Tibial artery (tissue), 4 donors: ENCODE measurements at regions not wholly inside any gene's neighbourhood (a gene's known extent, or its start where the extent isn't known, plus 50 kb on each side); places are given as distances from the start of the nearest gene placed in this dataset.

Source experiments
- DNase-seq, 2 donors: peaks; one replicate each; pipeline ENCODE4 v3.0.0-alpha.2; 2019
- H3K27ac ChIP-seq, 2 donors: fragments of 200-600 bp; sonication (generic) in 1 of 2; 1 replicate in 1 of 2; 2 replicates in 1 of 2; pipeline ENCODE4 v1.5.1; 2018 to 2019; ENCODE audit warnings: mild to moderate bottlenecking in 1 of 2
- H3K27me3 ChIP-seq, 2 donors: fragments of 200-600 bp; sonication (generic) in 1 of 2; one replicate each; pipeline versions ENCODE4 v1.5.1 to v1.6.0; 2016 to 2019
- H3K36me3 ChIP-seq, 3 donors: fragments of 200-600 bp; sonication (generic) in 2 of 3; one replicate each; pipeline ENCODE4 v1.5.1; 2016 to 2019; ENCODE audit warnings: mild to moderate bottlenecking in 2 of 3
- H3K4me1 ChIP-seq, 4 donors: fragments of 200-600 bp; sonication (generic) in 2 of 4; 1 replicate in 3 of 4; 2 replicates in 1 of 4; pipeline ENCODE4 v1.5.1; 2016 to 2019
- H3K4me3 ChIP-seq, 2 donors: fragments of 200-600 bp; sonication (generic) in 1 of 2; 1 replicate in 1 of 2; 2 replicates in 1 of 2; pipeline ENCODE4 v1.5.1; 2018 to 2019; ENCODE audit warnings: mild to moderate bottlenecking in 2 of 2
- H3K9me3 ChIP-seq, 3 donors: fragments of 200-600 bp; sonication (generic) in 1 of 3; one replicate each; pipeline ENCODE4 v1.5.1; 2016 to 2019
- CTCF ChIP-seq, 2 experiments: fragments of 200-600 bp in 1 of 2; fragments of 450-650 bp in 1 of 2; IDR thresholded peaks; one replicate each; pipeline ENCODE4 v1.5.1; 2017 to 2019; ENCODE audit warnings: antibody characterized with exemption in 2 of 2, mild to moderate bottlenecking in 1 of 2, moderate library complexity in 1 of 2
- intact Hi-C: fragments of 100-400 bp; cut with DNase I; formaldehyde crosslinking; loops from one replicate; pipeline ENCODE4 v1.15.0; 2023; ENCODE audit warnings: low total_unique reads

GRCh38 chr10:78162853-78163252 is 129.2 kb downstream of the RPS24 start:
- Histone ChIP-seq H3K27me3 (peaks cover 0 to 8% of the 10 kb centered on the region in 2 donors), H3K9me3 (peaks cover 0 to 16% (median 0%) of the 10 kb centered on the region in 3 donors), H3K4me3 (no peak overlapping the region), H3K36me3 (no peaks in the 10 kb centered on the region), H3K27ac (no peak overlapping the region), H3K4me1 (no peaks in the 10 kb centered on the region)
- intact Hi-C loops: no loop called here
- no peak for TF ChIP-seq CTCF (IDR thresholded peaks at IDR 0.05)
- no peak for DNase-seq

GRCh38 chr10:78164702-78165101 is 131.0 kb downstream of the RPS24 start:
- Histone ChIP-seq H3K4me3 (no peak overlapping the region), H3K9me3 (peaks cover 0 to 16% (median 0%) of the 10 kb centered on the region in 3 donors), H3K27ac (no peak overlapping the region), H3K36me3 (no peaks in the 10 kb centered on the region), H3K4me1 (no peaks in the 10 kb centered on the region), H3K27me3 (peaks cover 0 to 8% of the 10 kb centered on the region in 2 donors)
- intact Hi-C loops: no loop called here
- DNase-seq: no peak
- no peak for TF ChIP-seq CTCF (IDR thresholded peaks at IDR 0.05)

GRCh38 chr10:78165172-78165571 is 131.5 kb downstream of the RPS24 start:
- Histone ChIP-seq H3K4me1 (no peaks in the 10 kb centered on the region), H3K4me3 (no peak overlapping the region), H3K27me3 (peaks cover 0 to 8% of the 10 kb centered on the region in 2 donors), H3K27ac (no peak overlapping the region), H3K36me3 (no peaks in the 10 kb centered on the region), H3K9me3 (peaks cover 0 to 16% (median 0%) of the 10 kb centered on the region in 3 donors)
- intact Hi-C loops: no loop called here
- TF ChIP-seq CTCF (IDR thresholded peaks at IDR 0.05): no peak
- no peak for DNase-seq

- Histone ChIP-seq H3K27me3 (peaks cover 0 to 8% of the 10 kb centered on the region in 2 donors), H3K4me1 (no peaks in the 10 kb centered on the region), H3K9me3 (peaks cover 0 to 16% (median 0%) of the 10 kb centered on the region in 3 donors), H3K4me3 (no peak overlapping the region), H3K27ac (no peak overlapping the region), H3K36me3 (no peaks in the 10 kb centered on the region)
- TF ChIP-seq CTCF (IDR thresholded peaks at IDR 0.05): no peak
- intact Hi-C loops: no loop called here
- no peak for DNase-seq
Measured at GRCh38 chr10:78165617-78166016, 132.0 kb downstream of the RPS24 start.

GRCh38 chr10:78166261-78166660 is 132.6 kb downstream of the RPS24 start:
- Histone ChIP-seq H3K4me3 (no peak overlapping the region), H3K4me1 (no peaks in the 10 kb centered on the region), H3K27me3 (peaks cover 0 to 8% of the 10 kb centered on the region in 2 donors), H3K27ac (no peak overlapping the region), H3K9me3 (peaks cover 0 to 16% (median 0%) of the 10 kb centered on the region in 3 donors), H3K36me3 (no peaks in the 10 kb centered on the region)
- no peak for DNase-seq
- TF ChIP-seq CTCF (IDR thresholded peaks at IDR 0.05): no peak
- intact Hi-C loops: no loop called here

GRCh38 chr10:78169214-78169613 is 135.6 kb downstream of the RPS24 start:
- H3K27me3 ChIP-seq: peaks cover 0 to 8% of the 10 kb centered on the region in 2 donors
- H3K27ac ChIP-seq: no peak overlapping the region
- intact Hi-C loops: no loop called here
- no peaks in the 10 kb centered on the region for H3K36me3 ChIP-seq
- H3K4me3 ChIP-seq: no peak overlapping the region
- no peak for DNase-seq
- no peaks in the 10 kb centered on the region for H3K9me3 ChIP-seq
- TF ChIP-seq CTCF (IDR thresholded peaks at IDR 0.05): no peak
- no peaks in the 10 kb centered on the region for H3K4me1 ChIP-seq
